MG63 (cell line): ENCODE measurements at regions not wholly inside any gene's neighbourhood (a gene's known extent, or its start where the extent isn't known, plus 50 kb on each side); places are given as distances from the start of the nearest gene placed in this dataset.

Experiments
- DNase-seq: peaks from one replicate; pipeline ENCODE4 v3.0.0-alpha.2; 2020
- H3K27me3 ChIP-seq: fragments of 250-450 bp; sonication (Bioruptor Pico); 2 replicates; pipeline ENCODE4 v1.5.1; 2020; ENCODE audit warnings: mild to moderate bottlenecking, moderate library complexity
- H3K36me3 ChIP-seq: fragments of 250-450 bp; sonication (Bioruptor Pico); 2 replicates; pipeline ENCODE4 v1.5.1; 2020; ENCODE audit warnings: mild to moderate bottlenecking, moderate library complexity
- H3K4me3 ChIP-seq: fragments of 250-450 bp; sonication (Bioruptor Pico); 2 replicates; pipeline ENCODE4 v1.5.1; 2020; ENCODE audit warnings: mild to moderate bottlenecking, moderate library complexity
- H3K9me3 ChIP-seq: fragments of 250-450 bp; sonication (Bioruptor Pico); 2 replicates; pipeline ENCODE4 v1.5.1; 2020; ENCODE audit warnings: mild to moderate bottlenecking, moderate library complexity

GRCh38 chr2:164224007-164224406 is 397.3 kb downstream of the GRB14 start:
- Histone ChIP-seq H3K27me3 (no peaks in the 10 kb centered on the region), H3K9me3 (no peaks in the 10 kb centered on the region), H3K36me3 (no peaks in the 10 kb centered on the region), H3K4me3 (no peak overlapping the region)
- no peak for DNase-seq

GRCh38 chr2:164221473-164221872 is 399.8 kb downstream of the GRB14 start:
- H3K36me3 ChIP-seq, result no peaks in the 10 kb centered on the region
- DNase-seq, result no peak
- no peaks in the 10 kb centered on the region for H3K9me3 ChIP-seq
- no peaks in the 10 kb centered on the region for H3K27me3 ChIP-seq
- no peak overlapping the region for H3K4me3 ChIP-seq

- H3K27me3 ChIP-seq, result no peaks in the 10 kb centered on the region
- H3K4me3 ChIP-seq, result no peak overlapping the region
- DNase-seq, result no peak
- no peaks in the 10 kb centered on the region for H3K9me3 ChIP-seq
- no peaks in the 10 kb centered on the region for H3K36me3 ChIP-seq
These were observed 401.0 kb downstream of the GRB14 start for GRCh38 chr2:164220265-164220664.

DNA sequence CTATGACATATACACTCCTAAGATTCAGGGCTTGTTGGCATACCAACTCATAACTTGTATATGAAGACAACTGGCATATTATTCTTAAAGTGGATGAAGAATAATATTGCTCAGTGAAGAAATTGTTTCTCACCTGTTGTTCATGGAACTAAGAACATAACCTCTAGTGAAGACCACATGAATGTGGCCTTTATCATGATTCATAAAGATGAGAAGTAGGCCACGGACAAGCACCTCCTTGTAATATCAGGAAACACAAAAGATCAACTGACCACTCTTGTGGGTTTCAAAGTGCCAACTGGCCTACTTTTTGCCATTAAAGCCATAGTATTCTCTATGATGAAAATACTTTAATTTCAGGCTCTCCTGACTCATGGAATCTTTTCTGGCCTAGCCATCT is 407.4 kb downstream of the GRB14 start:
- DNase-seq, result no peak
- H3K36me3 ChIP-seq, result no peaks in the 10 kb centered on the region
- H3K4me3 ChIP-seq, result no peak overlapping the region
- H3K9me3 ChIP-seq, result no peaks in the 10 kb centered on the region
- no peaks in the 10 kb centered on the region for H3K27me3 ChIP-seq

DNA sequence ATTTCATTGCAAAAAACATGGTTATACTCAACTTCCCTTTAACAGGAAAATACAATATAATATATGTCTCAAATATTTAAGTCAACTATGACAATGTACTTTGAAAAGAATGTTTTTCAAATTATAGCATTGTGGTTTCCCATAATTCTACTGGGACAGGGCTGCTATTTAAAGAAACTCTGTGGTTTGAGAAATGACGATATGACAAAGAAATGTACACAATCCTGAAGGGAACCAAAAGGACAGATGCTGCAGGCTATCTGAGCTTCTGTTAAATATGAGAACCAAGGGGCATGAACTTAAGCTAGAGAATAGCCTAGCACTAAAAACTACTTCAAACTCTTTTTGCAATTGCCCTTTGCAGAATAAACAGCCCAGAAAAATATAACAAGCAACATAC is 415.9 kb downstream of the GRB14 start:
- Histone ChIP-seq H3K9me3 (no peaks in the 10 kb centered on the region), H3K36me3 (no peaks in the 10 kb centered on the region), H3K27me3 (no peaks in the 10 kb centered on the region), H3K4me3 (no peak overlapping the region)
- no peak for DNase-seq

GRCh38 chr2:164203131-164203530 is 418.2 kb downstream of the GRB14 start:
- DNase-seq, result no peak

GRCh38 chr2:164198256-164198655 is 423.0 kb downstream of the GRB14 start:
- Histone ChIP-seq H3K4me3 (no peak overlapping the region), H3K36me3 (no peaks in the 10 kb centered on the region), H3K9me3 (no peaks in the 10 kb centered on the region; the same call in 1 of the 2 replicates), H3K27me3 (no peaks in the 10 kb centered on the region)
- DNase-seq, result no peak

More at GRCh38 chr2:164203131-164203530, 418.2 kb downstream of the GRB14 start:
- Histone ChIP-seq H3K27me3 (no peaks in the 10 kb centered on the region), H3K9me3 (no peaks in the 10 kb centered on the region; the same call in 1 of the 2 replicates), H3K4me3 (no peak overlapping the region), H3K36me3 (no peaks in the 10 kb centered on the region)

- Histone ChIP-seq H3K36me3 (no peaks in the 10 kb centered on the region), H3K9me3 (peaks cover 4% of the 10 kb centered on the region; the same call in 1 of the 2 replicates), H3K4me3 (no peak overlapping the region), H3K27me3 (no peaks in the 10 kb centered on the region)
- no peak for DNase-seq
These were observed 430.6 kb downstream of the GRB14 start for GRCh38 chr2:164190700-164191099.

GRCh38 chr2:164189851-164190250 is 431.4 kb downstream of the GRB14 start:
- Histone ChIP-seq H3K4me3 (no peak overlapping the region), H3K27me3 (no peaks in the 10 kb centered on the region), H3K9me3 (peaks cover 4% of the 10 kb centered on the region; the same call in 1 of the 2 replicates), H3K36me3 (no peaks in the 10 kb centered on the region)
- no peak for DNase-seq

DNA sequence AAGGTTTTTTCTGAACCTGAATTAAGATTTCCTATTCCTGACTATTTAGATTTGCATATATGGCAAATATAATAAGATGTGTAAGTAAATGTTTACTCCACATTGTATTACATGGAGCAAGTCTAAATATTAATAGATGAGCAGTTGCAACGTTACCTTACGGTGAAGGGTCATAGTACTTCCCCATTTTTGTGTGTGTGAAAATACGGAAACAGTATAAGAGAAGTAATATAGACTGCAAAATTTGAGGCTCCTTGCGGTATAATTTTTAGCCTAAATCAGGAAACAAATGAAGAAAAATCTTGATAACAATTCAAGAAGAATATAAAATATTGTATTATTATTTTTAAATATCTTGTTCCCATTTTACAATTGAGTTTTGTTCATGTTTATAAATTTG is 434.2 kb downstream of the GRB14 start:
- no peaks in the 10 kb centered on the region for H3K27me3 ChIP-seq
- no peak for DNase-seq
- H3K4me3 ChIP-seq, result no peak overlapping the region
- H3K9me3 ChIP-seq, result peaks cover 4% of the 10 kb centered on the region; the same call in 1 of the 2 replicates
- no peaks in the 10 kb centered on the region for H3K36me3 ChIP-seq

- H3K9me3 ChIP-seq, result peaks cover 4% of the 10 kb centered on the region; the same call in 1 of the 2 replicates
- H3K27me3 ChIP-seq, result no peaks in the 10 kb centered on the region
- no peaks in the 10 kb centered on the region for H3K36me3 ChIP-seq
- H3K4me3 ChIP-seq, result no peak overlapping the region
- DNase-seq, result no peak
These were observed 434.7 kb downstream of the GRB14 start for GRCh38 chr2:164186591-164186990.

GRCh38 chr2:164182116-164182627 is 439.1 kb downstream of the GRB14 start:
- DNase-seq, result no peak
- no peaks in the 10 kb centered on the region for H3K27me3 ChIP-seq
- H3K9me3 ChIP-seq, result no peaks in the 10 kb centered on the region
- no peak overlapping the region for H3K4me3 ChIP-seq
- H3K36me3 ChIP-seq, result no peaks in the 10 kb centered on the region

GRCh38 chr2:164178835-164179465 is 442.3 kb downstream of the GRB14 start:
- Histone ChIP-seq H3K36me3 (no peaks in the 10 kb centered on the region), H3K4me3 (no peak overlapping the region), H3K9me3 (no peaks in the 10 kb centered on the region), H3K27me3 (no peaks in the 10 kb centered on the region)
- no peak for DNase-seq

DNA sequence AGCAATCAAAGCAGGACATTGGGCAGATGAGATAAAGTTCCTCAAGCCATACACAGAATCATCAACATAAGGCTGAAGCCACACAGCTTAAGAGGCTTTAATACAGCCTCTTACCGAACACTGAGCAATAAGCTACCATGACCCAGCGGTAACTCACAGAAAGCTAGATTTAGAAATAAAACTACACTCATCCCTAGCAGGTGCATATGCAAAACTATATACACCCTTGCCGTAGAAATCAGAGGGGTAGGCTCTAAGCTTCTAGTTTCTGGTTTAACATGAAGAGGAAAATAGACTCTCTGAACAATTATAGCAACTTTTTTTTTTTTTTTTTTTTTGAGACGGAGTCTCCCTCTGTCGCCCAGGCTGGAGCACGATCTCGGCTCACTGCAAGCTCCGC is 428.8 kb upstream of the FIGN start:
- no peaks in the 10 kb centered on the region for H3K27me3 ChIP-seq

GRCh38 chr2:164155558-164155957 is 419.8 kb upstream of the FIGN start:
- H3K4me3 ChIP-seq, result no peak overlapping the region
- no peak for DNase-seq
- no peaks in the 10 kb centered on the region for H3K27me3 ChIP-seq
- no peaks in the 10 kb centered on the region for H3K9me3 ChIP-seq
- no peaks in the 10 kb centered on the region; the same call in 1 of the 2 replicates for H3K36me3 ChIP-seq

More for the DNA sequence above, 428.8 kb upstream of the FIGN start:
- Histone ChIP-seq H3K9me3 (no peaks in the 10 kb centered on the region), H3K36me3 (no peaks in the 10 kb centered on the region; the same call in 1 of the 2 replicates), H3K4me3 (no peak overlapping the region)
- no peak for DNase-seq

- H3K27me3 ChIP-seq, result no peaks in the 10 kb centered on the region
- no peaks in the 10 kb centered on the region for H3K9me3 ChIP-seq
- H3K36me3 ChIP-seq, result no peaks in the 10 kb centered on the region
- no peak overlapping the region for H3K4me3 ChIP-seq
- DNase-seq, result no peak
These were observed 415.7 kb upstream of the FIGN start for GRCh38 chr2:164151522-164151921.

- no peak for DNase-seq
- H3K4me3 ChIP-seq, result no peak overlapping the region
- H3K27me3 ChIP-seq, result no peaks in the 10 kb centered on the region
- H3K9me3 ChIP-seq, result no peaks in the 10 kb centered on the region
- no peaks in the 10 kb centered on the region for H3K36me3 ChIP-seq
These were observed 414.8 kb upstream of the FIGN start for GRCh38 chr2:164150604-164151003.

- no peak overlapping the region for H3K4me3 ChIP-seq
- DNase-seq, result no peak
- no peaks in the 10 kb centered on the region for H3K27me3 ChIP-seq
- H3K36me3 ChIP-seq, result no peaks in the 10 kb centered on the region
- H3K9me3 ChIP-seq, result no peaks in the 10 kb centered on the region
These were observed 410.6 kb upstream of the FIGN start for GRCh38 chr2:164146441-164146840.
